HepG2 (cell line): ENCODE measurements at regions not wholly inside any gene's neighbourhood (a gene's known extent, or its start where the extent isn't known, plus 50 kb on each side); places are given as distances from the start of the nearest gene placed in this dataset.

ENCODE experiments used
- AKNA ChIP-seq: sonication (generic); formaldehyde crosslinking; IDR thresholded peaks from 2 replicates; pipeline ENCODE4 v1.4.0; 2020; ENCODE audit warnings: missing genetic modification reagents, borderline replicate concordance
- BCL3 ChIP-seq: sonication (generic); formaldehyde crosslinking; IDR thresholded peaks from 2 replicates; pipeline ENCODE4 v1.5.1; 2020; ENCODE audit warnings: mild to moderate bottlenecking, missing genetic modification reagents, moderate library complexity
- CCAR2 ChIP-seq: fragments of 200-400 bp; formaldehyde crosslinking; optimal IDR thresholded peaks from 2 replicates; pipeline ENCODE3; 2018; ENCODE audit warnings: low read depth, mild to moderate bottlenecking, low read length, moderate library complexity
- CENPX ChIP-seq: sonication (generic); formaldehyde crosslinking; IDR thresholded peaks from 2 replicates; pipeline ENCODE4 v1.9.0; 2021; ENCODE audit warnings: mild to moderate bottlenecking, missing genetic modification reagents, moderate library complexity
- ELF3 ChIP-seq: IDR thresholded peaks from 2 replicates; pipeline ENCODE4 v1.6.1; 2016; ENCODE audit warnings: missing genetic modification reagents, missing compliant biosample characterization
- IRF1 ChIP-seq: sonication (generic); formaldehyde crosslinking; IDR thresholded peaks from 2 replicates; pipeline ENCODE4 v1.4.0; 2020; ENCODE audit warnings: low read depth, mild to moderate bottlenecking, missing genetic modification reagents
- MLX ChIP-seq: IDR thresholded peaks from 2 replicates; pipeline ENCODE4 v1.6.1; 2016
- ONECUT2 ChIP-seq: sonication (generic); formaldehyde crosslinking; IDR thresholded peaks from 2 replicates; pipeline ENCODE4 v1.4.0; 2020; ENCODE audit warnings: missing genetic modification reagents
- PATZ1 ChIP-seq: sonication (generic); formaldehyde crosslinking; IDR thresholded peaks from 2 replicates; pipeline ENCODE4 v1.4.0; 2020; ENCODE audit warnings: missing genetic modification reagents
- POLR2G ChIP-seq: fragments of 200-400 bp; formaldehyde crosslinking; IDR thresholded peaks from 2 replicates; pipeline ENCODE4 v1.6.1; 2018; ENCODE audit warnings: mild to moderate bottlenecking, low read depth, low read length, moderate library complexity
- TERF1 ChIP-seq: sonication (generic); formaldehyde crosslinking; IDR thresholded peaks from 2 replicates; pipeline ENCODE4 v1.8.0; 2022; ENCODE audit warnings: mild to moderate bottlenecking, missing genetic modification reagents, moderate library complexity
- THAP11 ChIP-seq: IDR thresholded peaks from 2 replicates; pipeline ENCODE4 v1.6.1; 2016; ENCODE audit warnings: missing biosample characterization, missing genetic modification reagents
- TP53 ChIP-seq: sonication (generic); formaldehyde crosslinking; conservative IDR thresholded peaks from 2 replicates; pipeline ENCODE4 v1.4.0; 2020; ENCODE audit warnings: missing genetic modification reagents
- ZNF33B ChIP-seq: sonication (generic); formaldehyde crosslinking; IDR thresholded peaks from 2 replicates; pipeline ENCODE4 v1.5.1; 2020; ENCODE audit warnings: mild to moderate bottlenecking, missing genetic modification reagents
- ZNF367 ChIP-seq: sonication (generic); formaldehyde crosslinking; IDR thresholded peaks from 2 replicates; pipeline ENCODE4 v1.4.0; 2020; ENCODE audit warnings: missing genetic modification reagents, borderline replicate concordance
- TF ChIP-seq, protein P1 (sequence below), 2 experiments: fragments of 450-650 bp in 1 of 2; sonication (generic) in 1 of 2; formaldehyde crosslinking; IDR thresholded peaks; 2 replicates each; pipeline versions ENCODE4 v1.5.0 to v1.8.0; 2020 to 2022; ENCODE audit warnings: mild to moderate bottlenecking in 1 of 2, missing genetic modification reagents in 1 of 2

- TF ChIP-seq POLR2G (no peak), CCAR2 (no peak), ZNF367 (CRISPR knock-in tag) (no peak), ELF3 (peak; percentile 91), PATZ1 (CRISPR knock-in tag) (no peak; the same call in 1 of the 2 replicates), BCL3 (CRISPR knock-in tag) (peak; percentile 50; the same call in 1 of the 2 replicates), MLX (CRISPR knock-in tag) (no peak), ONECUT2 (CRISPR knock-in tag) (no peak), TERF1 (CRISPR knock-in tag) (no peak), AKNA (CRISPR knock-in tag) (no peak; the same call in 1 of the 2 replicates), ZNF33B (CRISPR knock-in tag) (peak; percentile 39; the same call in 1 of the 2 replicates), TP53 (CRISPR knock-in tag) (no peak), THAP11 (CRISPR knock-in tag) (peak; percentile 37), IRF1 (no peak), CENPX (CRISPR knock-in tag) (no peak)
- TF ChIP-seq, protein P1, sequence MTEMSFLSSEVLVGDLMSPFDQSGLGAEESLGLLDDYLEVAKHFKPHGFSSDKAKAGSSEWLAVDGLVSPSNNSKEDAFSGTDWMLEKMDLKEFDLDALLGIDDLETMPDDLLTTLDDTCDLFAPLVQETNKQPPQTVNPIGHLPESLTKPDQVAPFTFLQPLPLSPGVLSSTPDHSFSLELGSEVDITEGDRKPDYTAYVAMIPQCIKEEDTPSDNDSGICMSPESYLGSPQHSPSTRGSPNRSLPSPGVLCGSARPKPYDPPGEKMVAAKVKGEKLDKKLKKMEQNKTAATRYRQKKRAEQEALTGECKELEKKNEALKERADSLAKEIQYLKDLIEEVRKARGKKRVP (CRISPR knock-in tag; IDR thresholded peaks at IDR 0.05), result no peak
Observed at GRCh38 chr20:12925210-12925755, 83.5 kb upstream of the SPTLC3 start (continued).
